Lower lobe of right lung (tissue), 2 donors: ENCODE measurements at regions not wholly inside any gene's neighbourhood (a gene's known extent, or its start where the extent isn't known, plus 50 kb on each side); places are given as distances from the start of the nearest gene placed in this dataset.

Experiments
- ATAC-seq, 2 donors: fragments of 200-7000 bp; cut with Tn5 transposase; one replicate each; pipeline ENCODE4 v1.9.1; 2020 to 2022; ENCODE audit warnings: mild to moderate bottlenecking in 2 of 2, moderate library complexity in 2 of 2
- DNase-seq: peaks from one replicate; pipeline ENCODE4 v3.0.0-alpha.2; 2020
- H3K27ac ChIP-seq: fragments of 200-600 bp; one replicate; pipeline ENCODE4 v1.8.0; 2022
- H3K27me3 ChIP-seq: fragments of 200-600 bp; one replicate; pipeline ENCODE4 v1.8.0; 2022; ENCODE audit warnings: low read depth
- H3K36me3 ChIP-seq: fragments of 200-600 bp; one replicate; pipeline ENCODE4 v1.8.0; 2022; ENCODE audit warnings: mild to moderate bottlenecking
- H3K4me1 ChIP-seq: fragments of 200-600 bp; one replicate; pipeline ENCODE4 v1.8.0; 2022
- H3K4me3 ChIP-seq: fragments of 200-600 bp; one replicate; pipeline ENCODE4 v1.8.0; 2022; ENCODE audit warnings: mild to moderate bottlenecking
- H3K9me3 ChIP-seq: fragments of 200-600 bp; one replicate; pipeline ENCODE4 v1.8.0; 2022
- CTCF ChIP-seq: fragments of 200-600 bp; IDR thresholded peaks from one replicate; pipeline ENCODE4 v1.8.0; 2022; ENCODE audit warnings: antibody characterized with exemption, mild to moderate bottlenecking
- intact Hi-C: fragments of 100-400 bp; cut with DNase I; formaldehyde crosslinking; loops from one replicate; pipeline ENCODE4 v1.11.0; 2022
- donor health status: DM: no; HTN: yes; CAD: no; lungs with severe emphysema.

GRCh38 chr13:109684824-109685202 lies 101.6 kb downstream of the IRS2 start:
- no peaks in the 10 kb centered on the region for H3K9me3 ChIP-seq
- DNase-seq (no peak), ATAC-seq (no peak)
- intact Hi-C loops = no loop called here
- H3K27me3 ChIP-seq = peaks cover 5% of the 10 kb centered on the region
- H3K36me3 ChIP-seq = no peaks in the 10 kb centered on the region
- no peaks in the 10 kb centered on the region for H3K4me1 ChIP-seq
- no peak overlapping the region for H3K27ac ChIP-seq
- H3K4me3 ChIP-seq = no peak overlapping the region
- TF ChIP-seq CTCF = no peak

- Histone ChIP-seq H3K9me3 (no peaks in the 10 kb centered on the region), H3K4me3 (no peak overlapping the region), H3K27ac (no peak overlapping the region), H3K36me3 (no peaks in the 10 kb centered on the region), H3K4me1 (no peaks in the 10 kb centered on the region), H3K27me3 (peaks cover 5% of the 10 kb centered on the region)
- DNase-seq (no peak), ATAC-seq (no peak)
- intact Hi-C loops = no loop called here
- TF ChIP-seq CTCF = no peak
These were observed 102.1 kb downstream of the IRS2 start for GRCh38 chr13:109684084-109684823.

GRCh38 chr13:109682534-109683244 lies 103.7 kb downstream of the IRS2 start:
- Histone ChIP-seq H3K36me3 (no peaks in the 10 kb centered on the region), H3K27me3 (peaks cover 5% of the 10 kb centered on the region), H3K4me1 (no peaks in the 10 kb centered on the region), H3K9me3 (no peaks in the 10 kb centered on the region), H3K27ac (no peak overlapping the region), H3K4me3 (no peak overlapping the region)
- ATAC-seq (no peak), DNase-seq (no peak)
- intact Hi-C loops = no loop called here
- no peak for TF ChIP-seq CTCF

- H3K36me3 ChIP-seq = no peaks in the 10 kb centered on the region
- no peak for ATAC-seq
- H3K27me3 ChIP-seq = peaks cover 5% of the 10 kb centered on the region
- H3K9me3 ChIP-seq = no peaks in the 10 kb centered on the region
- intact Hi-C loops = no loop called here
- no peak overlapping the region for H3K4me3 ChIP-seq
- no peak for TF ChIP-seq CTCF
- no peaks in the 10 kb centered on the region for H3K4me1 ChIP-seq
- H3K27ac ChIP-seq = no peak overlapping the region
- no peak for DNase-seq
These were observed 105.5 kb downstream of the IRS2 start for GRCh38 chr13:109680930-109681329.

- no peaks in the 10 kb centered on the region for H3K9me3 ChIP-seq
- H3K27ac ChIP-seq = no peak overlapping the region
- intact Hi-C loops = no loop called here
- H3K36me3 ChIP-seq = no peaks in the 10 kb centered on the region
- no peak for TF ChIP-seq CTCF
- H3K4me1 ChIP-seq = no peaks in the 10 kb centered on the region
- DNase-seq (no peak), ATAC-seq (no peak)
- H3K27me3 ChIP-seq = peaks cover 5% of the 10 kb centered on the region
- H3K4me3 ChIP-seq = no peak overlapping the region
These were observed 106.1 kb downstream of the IRS2 start for GRCh38 chr13:109680288-109680687.
